Naive thymus-derived CD8-positive, alpha-beta T cell (primary cell): ENCODE measurements at regions not wholly inside any gene's neighbourhood (a gene's known extent, or its start where the extent isn't known, plus 50 kb on each side); places are given as distances from the start of the nearest gene placed in this dataset.

Experiments
- ATAC-seq, 2 donors: fragments of 150-1000 bp; cut with Tn5 transposase in 1 of 2; sonication (Bioruptor Pico), chemical (Tn5 transposase) in 1 of 2; 1 replicate in 1 of 2; 2 replicates in 1 of 2; pipeline ENCODE4 v1.10.0; 2021; ENCODE audit warnings: mild to moderate bottlenecking in 2 of 2, moderate library complexity in 2 of 2
- POLR2A ChIA-PET: fragments of 350-600 bp; sonication (Branson Sonifier 250); formaldehyde crosslinking; loops from one replicate; lab custom pipeline; 2021; ENCODE audit warnings: antibody characterized with exemption; lab: Charles Lee
- DNase-seq, 10 donors: peaks; one replicate each; pipeline versions ENCODE4 v3.0.0 to v3.0.0-alpha.2; 2020 to 2022
- H3K27ac Mint-ChIP-seq, 10 donors: one replicate each; pipeline ENCODE4 v1.8.0; 2020 to 2022; ENCODE audit warnings: mild to moderate bottlenecking in 10 of 10, mixed read lengths in 10 of 10, moderate library complexity in 4 of 10, inconsistent platforms in 1 of 10
- H3K27me3 Mint-ChIP-seq, 5 donors: one replicate each; pipeline ENCODE4 v1.8.0; 2021 to 2022; ENCODE audit warnings: mixed read lengths in 5 of 5
- H3K36me3 Mint-ChIP-seq, 3 donors: one replicate each; pipeline ENCODE4 v1.8.0; 2020 to 2022; ENCODE audit warnings: mixed read lengths in 3 of 3, mild to moderate bottlenecking in 2 of 3, inconsistent platforms in 1 of 3
- H3K4me1 Mint-ChIP-seq, 4 donors: one replicate each; pipeline ENCODE4 v1.8.0; 2021 to 2022; ENCODE audit warnings: mixed read lengths in 4 of 4
- H3K4me3 Mint-ChIP-seq, 10 donors: one replicate each; pipeline ENCODE4 v1.8.0; 2020 to 2022; ENCODE audit warnings: mild to moderate bottlenecking in 10 of 10, mixed read lengths in 10 of 10, moderate library complexity in 6 of 10, inconsistent platforms in 1 of 10
- H3K9me3 Mint-ChIP-seq, 9 donors: one replicate each; pipeline ENCODE4 v1.8.0; 2020 to 2022; ENCODE audit warnings: mixed read lengths in 9 of 9, mild to moderate bottlenecking in 3 of 9, inconsistent platforms in 1 of 9, moderate library complexity in 1 of 9

DNA sequence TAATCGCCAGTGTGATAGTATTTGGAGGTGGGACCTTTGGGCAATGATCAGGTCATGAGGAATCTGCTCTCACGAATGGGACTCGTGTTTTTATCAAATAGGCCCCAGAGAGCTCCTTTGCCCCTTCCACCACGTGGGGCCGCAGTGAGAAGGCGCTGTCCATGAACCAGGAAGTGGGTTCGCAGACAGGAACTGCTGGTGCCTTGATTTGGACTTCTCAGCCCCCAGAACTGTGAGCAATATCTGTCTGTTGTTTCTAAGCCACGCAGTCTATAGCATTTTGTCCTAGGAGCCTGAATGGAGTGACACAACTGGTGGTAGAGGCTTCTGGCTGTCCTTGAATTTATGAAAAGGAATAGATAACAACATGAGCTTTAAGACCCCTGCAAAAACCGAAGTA lies 111.2 kb upstream of the HDAC4 start:
- Mint-ChIP-seq H3K36me3 (no peaks in the 10 kb centered on the region), H3K27me3 (peaks cover 0 to 2% (median 0%) of the 10 kb centered on the region in 5 donors), H3K4me3 (no peak overlapping the region), H3K4me1 (peaks cover 0 to 2% (median 0%) of the 10 kb centered on the region in 4 donors), H3K9me3 (peaks cover 0 to 9% (median 0%) of the 10 kb centered on the region in 9 donors), H3K27ac (no peak overlapping the region)
- no peak for ATAC-seq
- peak in 1 of 10 donors; percentile 45 for DNase-seq
- POLR2A ChIA-PET: no interaction called here

DNA sequence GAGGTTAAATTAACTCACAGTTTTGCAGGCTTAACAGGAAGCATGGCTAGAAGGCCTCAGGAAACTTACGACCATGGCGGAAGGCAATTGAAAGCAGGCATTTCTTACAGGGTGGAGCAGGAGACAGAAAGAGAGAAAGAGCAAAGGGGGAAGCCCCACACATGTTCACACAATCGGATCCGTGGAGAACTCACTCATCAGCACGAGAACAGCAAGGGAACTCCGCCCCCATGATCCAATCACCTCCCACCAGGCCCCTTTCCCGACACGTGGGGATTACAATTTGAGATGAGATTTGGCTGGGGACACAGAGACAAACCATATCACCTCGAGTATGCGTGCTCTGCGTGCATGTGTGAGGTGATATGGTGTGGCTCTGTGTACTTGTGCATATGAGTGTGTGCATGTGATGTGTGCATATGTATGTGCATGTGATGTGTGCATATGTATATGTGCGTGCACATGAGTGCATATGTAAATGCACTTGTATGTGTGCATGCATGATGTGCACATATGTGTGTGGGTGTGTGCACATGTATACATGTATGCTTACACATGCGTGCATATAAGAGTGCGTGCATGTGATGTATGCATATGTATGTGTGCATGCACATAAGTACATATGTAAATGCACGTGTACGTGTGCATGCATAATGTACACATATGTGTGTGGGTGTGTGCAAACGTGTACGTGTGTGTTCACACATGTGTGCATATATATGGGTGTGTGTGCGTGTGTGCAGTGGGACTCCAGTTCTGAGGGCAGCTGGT lies 108.7 kb upstream of the HDAC4 start:
- Mint-ChIP-seq H3K27ac (peak overlapping the region in 1 of 10 donors; percentile 51), H3K4me3 (no peak overlapping the region), H3K27me3 (peaks cover 0 to 2% (median 0%) of the 10 kb centered on the region in 5 donors), H3K9me3 (peaks cover 0 to 9% (median 0%) of the 10 kb centered on the region in 9 donors), H3K4me1 (peaks cover 0 to 4% (median 0%) of the 10 kb centered on the region in 4 donors), H3K36me3 (no peaks in the 10 kb centered on the region)
- POLR2A ChIA-PET: no interaction called here
- DNase-seq: peak in 1 of 10 donors; percentile 19
- no peak for ATAC-seq

DNA sequence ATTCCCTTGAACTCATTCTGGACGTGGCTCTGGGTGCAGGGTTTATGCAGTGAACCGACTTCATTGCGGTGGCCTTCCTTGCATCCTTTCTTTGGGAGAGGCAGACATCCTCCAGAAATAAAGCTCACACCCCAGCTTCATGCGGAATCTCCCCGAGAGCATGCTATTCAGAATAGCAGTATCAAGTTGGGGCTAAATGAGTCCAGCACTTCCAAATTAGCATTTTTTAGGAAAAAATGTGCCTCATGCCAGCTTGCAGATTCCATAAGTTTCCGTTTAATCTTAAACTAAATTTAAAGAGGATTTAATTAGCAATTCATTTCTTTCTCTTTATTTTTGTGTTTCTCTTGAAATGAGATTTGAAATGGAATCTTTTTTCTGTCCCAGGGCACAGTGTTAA lies 107.4 kb upstream of the HDAC4 start:
- DNase-seq (no peak), ATAC-seq (no peak)
- Mint-ChIP-seq H3K9me3 (peaks cover 0 to 9% (median 0%) of the 10 kb centered on the region in 9 donors), H3K4me3 (no peak overlapping the region), H3K36me3 (no peaks in the 10 kb centered on the region), H3K4me1 (peaks cover 0 to 4% (median 0%) of the 10 kb centered on the region in 4 donors), H3K27ac (peak overlapping the region in 1 of 10 donors; percentile 34), H3K27me3 (peaks cover 0 to 2% (median 0%) of the 10 kb centered on the region in 5 donors)
- POLR2A ChIA-PET: no interaction called here

DNA sequence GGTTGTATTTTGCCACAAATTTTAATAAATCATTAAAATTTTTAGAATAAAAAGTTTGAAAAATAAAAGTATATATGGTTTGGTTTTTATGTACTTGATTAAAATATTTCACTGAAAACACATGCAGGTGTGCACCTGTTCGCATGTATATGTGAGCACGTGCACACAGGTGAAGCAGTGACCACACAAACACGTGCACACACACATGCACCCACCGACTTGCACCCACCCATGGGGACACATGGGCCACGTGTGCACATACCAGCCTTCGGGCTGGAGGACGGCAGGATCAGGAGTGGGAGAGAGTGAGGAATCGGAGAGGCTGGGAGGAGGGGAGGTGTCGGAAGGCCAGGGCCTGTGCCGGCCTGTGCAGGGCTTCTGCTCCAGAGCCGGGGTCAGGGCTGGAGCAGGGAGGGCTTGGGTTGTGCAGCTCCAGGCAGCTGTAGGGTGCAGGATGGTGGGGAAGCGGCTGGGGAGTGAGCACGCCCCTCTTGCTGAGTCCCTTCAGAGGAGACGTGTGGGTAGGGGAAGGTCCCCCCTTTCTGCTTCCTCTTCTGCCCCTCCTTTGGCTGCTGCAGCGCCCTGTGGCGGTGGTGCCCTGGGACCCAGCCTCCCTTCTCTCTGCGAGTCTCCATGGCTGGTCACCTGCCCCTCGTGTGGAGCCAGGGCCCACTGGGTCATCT lies 106.9 kb upstream of the HDAC4 start:
- H3K4me1 Mint-ChIP-seq: peaks cover 0 to 4% (median 0%) of the 10 kb centered on the region in 4 donors
- peak in 1 of 10 donors; percentile 44 for DNase-seq
- POLR2A ChIA-PET: no interaction called here
- no peak for ATAC-seq
- H3K27ac Mint-ChIP-seq: no peak overlapping the region
- peaks cover 0 to 2% (median 0%) of the 10 kb centered on the region in 5 donors for H3K27me3 Mint-ChIP-seq
- H3K4me3 Mint-ChIP-seq: no peak overlapping the region
- peaks cover 0 to 8% (median 0%) of the 10 kb centered on the region in 9 donors for H3K9me3 Mint-ChIP-seq
- H3K36me3 Mint-ChIP-seq: no peaks in the 10 kb centered on the region

DNA sequence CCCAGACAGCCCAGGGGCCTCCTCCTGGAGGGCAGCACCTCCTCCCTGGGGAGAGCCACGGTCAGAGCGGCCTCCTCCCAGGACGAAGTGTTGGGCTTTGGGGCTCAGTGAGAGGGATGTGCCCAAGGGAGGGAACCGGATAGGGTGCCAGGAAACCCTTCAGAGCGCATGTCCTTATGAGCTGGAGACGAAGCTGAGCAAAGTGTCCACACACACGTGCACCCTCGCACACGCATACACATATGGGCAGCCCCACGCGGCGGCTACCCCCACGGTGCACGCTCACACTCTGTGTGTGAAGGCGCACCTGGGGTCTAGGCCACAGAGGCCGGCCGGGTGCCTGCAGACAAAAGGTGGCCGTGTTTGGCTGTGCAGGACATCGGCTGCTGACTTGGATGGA lies 106.1 kb upstream of the HDAC4 start:
- no peak for ATAC-seq
- Mint-ChIP-seq H3K27ac (no peak overlapping the region), H3K4me3 (no peak overlapping the region), H3K27me3 (peaks cover 0 to 2% (median 0%) of the 10 kb centered on the region in 5 donors), H3K36me3 (no peaks in the 10 kb centered on the region), H3K4me1 (peaks cover 0 to 4% (median 0%) of the 10 kb centered on the region in 4 donors), H3K9me3 (peaks cover 0 to 4% (median 0%) of the 10 kb centered on the region in 9 donors)
- POLR2A ChIA-PET: no interaction called here
- DNase-seq: peak in 1 of 10 donors; percentile 32

DNA sequence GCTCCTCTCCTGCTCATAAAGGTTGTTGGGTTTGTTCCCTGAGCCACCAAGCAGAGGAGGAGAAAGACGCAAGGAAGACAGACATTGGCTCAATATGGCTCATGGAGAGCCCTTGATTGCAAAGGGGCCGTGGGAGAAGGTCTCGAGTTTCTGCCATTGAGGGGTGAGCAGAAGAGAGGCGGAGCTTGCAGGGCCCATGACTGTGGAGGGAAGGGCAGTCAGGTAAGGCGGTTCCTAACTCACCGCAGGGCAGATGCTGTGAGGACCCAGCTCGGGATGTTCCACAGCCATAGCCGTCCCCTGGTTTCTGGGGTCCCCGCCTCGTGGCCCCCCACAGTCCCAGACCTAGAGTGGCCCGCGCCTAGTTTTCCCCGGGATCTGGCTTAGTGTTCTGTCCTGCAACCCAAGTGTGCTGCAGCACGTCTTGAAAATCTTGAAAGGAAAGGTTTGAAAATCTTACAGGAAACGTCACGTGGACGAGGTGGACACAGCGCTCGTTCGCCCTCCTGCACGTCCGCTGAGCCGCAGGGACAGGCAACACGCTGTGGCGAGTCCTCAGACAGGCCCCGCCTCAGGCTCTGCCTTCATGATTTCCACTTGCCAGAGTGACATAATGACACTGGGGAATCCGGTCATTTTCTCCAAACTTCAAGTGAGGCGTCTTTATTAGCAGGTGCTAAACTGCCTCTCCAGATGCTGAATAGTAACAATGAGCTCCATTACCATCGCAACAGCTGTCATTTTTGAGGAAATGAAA lies 105.5 kb upstream of the HDAC4 start:
- POLR2A ChIA-PET: no interaction called here
- no peak overlapping the region for H3K4me3 Mint-ChIP-seq
- DNase-seq (peak in 1 of 10 donors; percentile 54), ATAC-seq (no peak)
- no peaks in the 10 kb centered on the region for H3K9me3 Mint-ChIP-seq
- peaks cover 0 to 2% (median 0%) of the 10 kb centered on the region in 5 donors for H3K27me3 Mint-ChIP-seq
- peak overlapping the region in 1 of 10 donors; percentile 58 for H3K27ac Mint-ChIP-seq
- peaks cover 0 to 4% (median 0%) of the 10 kb centered on the region in 4 donors for H3K4me1 Mint-ChIP-seq
- H3K36me3 Mint-ChIP-seq: no peaks in the 10 kb centered on the region

DNA sequence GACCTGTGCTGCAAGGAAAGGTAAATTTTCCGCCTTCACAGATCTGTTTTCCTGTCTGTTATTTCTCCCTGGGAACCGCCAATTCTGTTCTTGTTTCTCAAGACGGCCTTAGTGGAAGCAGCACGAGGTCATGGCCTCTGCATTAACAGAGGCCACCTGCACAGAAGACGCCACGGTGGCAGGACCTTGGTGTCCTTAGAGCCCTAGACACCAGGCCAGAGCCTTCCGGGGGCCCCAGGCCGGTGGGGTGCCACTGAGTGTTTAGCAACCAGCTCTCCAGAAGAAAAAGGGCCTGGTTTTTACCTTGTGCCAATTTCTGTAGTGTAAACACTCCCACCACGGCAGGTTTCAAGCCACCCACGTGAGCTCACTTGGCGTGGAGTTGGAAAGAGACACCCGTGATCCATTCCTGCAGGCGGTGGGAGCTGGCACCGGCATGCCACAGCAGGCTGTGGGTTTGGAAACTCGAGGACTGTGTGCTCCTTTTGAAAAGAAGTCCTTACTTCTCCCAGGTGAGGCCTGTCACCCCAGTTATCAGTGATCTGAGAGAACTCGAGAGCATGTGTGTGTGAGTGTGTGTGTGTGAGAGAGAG lies 103.9 kb upstream of the HDAC4 start:
- Mint-ChIP-seq H3K4me1 (peaks cover 0 to 4% (median 0%) of the 10 kb centered on the region in 4 donors), H3K36me3 (no peaks in the 10 kb centered on the region), H3K27ac (no peak overlapping the region), H3K27me3 (peaks cover 0 to 2% (median 0%) of the 10 kb centered on the region in 5 donors), H3K9me3 (no peaks in the 10 kb centered on the region), H3K4me3 (no peak overlapping the region)
- peak in 1 of 10 donors; percentile 43 for DNase-seq
- POLR2A ChIA-PET: no interaction called here
- no peak for ATAC-seq

DNA sequence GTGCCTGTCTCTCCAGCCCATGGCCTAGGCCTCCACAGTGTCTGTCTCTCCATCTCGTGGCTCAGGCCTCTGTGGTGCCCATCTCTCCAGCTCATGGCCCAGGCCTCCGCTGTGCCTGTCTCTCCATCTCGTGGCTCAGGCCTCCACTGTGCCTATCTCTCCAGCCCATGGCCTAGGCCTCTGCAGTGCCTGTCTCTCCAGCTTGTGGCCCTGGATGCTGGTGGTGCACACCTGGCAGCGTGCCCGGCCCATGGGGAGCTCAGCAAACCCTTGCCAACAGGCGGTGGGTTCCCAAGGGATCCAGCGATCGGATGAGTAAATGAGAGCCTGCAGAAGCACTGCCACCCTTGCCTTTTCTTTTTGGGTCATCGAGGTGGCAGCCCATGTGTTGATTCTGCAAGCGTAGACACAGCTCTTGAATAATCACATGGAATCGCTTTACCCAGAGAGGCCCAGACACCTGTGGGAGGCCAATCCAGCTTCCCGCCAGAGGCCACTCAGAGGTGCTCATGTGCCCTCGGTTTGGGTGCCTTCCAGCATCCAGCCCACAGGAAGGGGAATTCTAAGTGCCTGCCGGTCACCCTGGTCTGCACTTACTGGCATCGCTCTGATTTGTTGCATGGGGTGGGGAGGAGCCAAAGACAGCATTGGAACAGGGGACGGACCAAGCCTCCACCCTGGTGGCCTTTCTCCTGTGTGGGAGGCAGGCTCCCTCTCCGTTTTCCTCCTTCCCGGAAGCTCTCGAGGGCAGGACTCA lies 101.8 kb upstream of the HDAC4 start:
- ATAC-seq (no peak), DNase-seq (peak in 1 of 10 donors; percentile 59)
- H3K4me3 Mint-ChIP-seq: no peak overlapping the region
- no peak overlapping the region for H3K27ac Mint-ChIP-seq
- POLR2A ChIA-PET: no interaction called here
- peaks cover 0 to 2% (median 0%) of the 10 kb centered on the region in 5 donors for H3K27me3 Mint-ChIP-seq
- peaks cover 0 to 3% (median 0%) of the 10 kb centered on the region in 4 donors for H3K4me1 Mint-ChIP-seq
- no peaks in the 10 kb centered on the region for H3K36me3 Mint-ChIP-seq
- H3K9me3 Mint-ChIP-seq: no peaks in the 10 kb centered on the region

DNA sequence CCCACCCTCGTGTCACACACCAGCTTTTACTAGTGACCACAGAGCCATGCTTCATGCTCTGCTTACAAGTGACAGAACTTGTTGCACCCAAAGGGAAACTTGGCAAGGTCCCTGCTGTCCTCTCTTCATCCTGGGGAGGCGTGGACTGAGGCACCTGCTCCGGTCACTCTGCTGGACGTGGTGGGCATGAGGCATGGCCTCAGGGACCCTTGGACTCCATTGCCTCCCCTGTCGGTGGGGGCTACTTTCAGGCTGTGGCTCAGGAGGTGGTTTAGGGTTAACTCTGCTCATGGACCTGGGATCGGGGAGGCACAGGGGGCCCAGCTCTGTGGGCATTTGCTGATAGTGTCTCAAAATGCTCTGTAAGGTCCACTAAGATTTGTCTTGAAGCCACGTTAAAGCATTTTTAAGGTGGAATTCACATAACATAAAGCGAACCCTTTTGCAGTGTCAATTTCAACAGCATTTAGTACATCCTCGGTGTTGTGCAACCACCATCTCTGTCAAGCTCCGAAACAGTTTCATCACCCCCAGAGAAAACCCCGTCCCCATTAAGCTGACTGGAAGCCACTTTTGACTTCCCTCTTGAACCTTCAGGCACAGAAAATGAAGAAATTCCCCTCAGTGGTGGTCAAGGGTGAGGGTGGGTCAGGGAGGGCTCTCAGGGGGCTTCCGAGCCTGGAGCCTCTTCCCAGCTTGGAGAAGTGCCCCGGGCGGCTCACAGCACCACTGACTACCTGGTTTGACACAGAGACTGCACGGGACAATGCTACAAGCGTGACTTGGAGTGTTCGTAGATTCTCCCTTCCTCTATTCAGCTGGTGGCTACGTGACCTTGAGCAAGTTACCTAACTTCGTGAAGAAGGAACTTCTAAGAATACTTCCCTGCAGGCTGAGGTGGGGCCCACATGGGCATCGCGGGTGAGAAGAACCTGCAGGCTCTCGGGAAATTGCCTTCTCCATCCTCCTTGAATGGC lies 100.0 kb upstream of the HDAC4 start:
- no peak overlapping the region for H3K4me3 Mint-ChIP-seq
- no peaks in the 10 kb centered on the region for H3K36me3 Mint-ChIP-seq
- peaks cover 0 to 7% (median 2%) of the 10 kb centered on the region in 5 donors for H3K27me3 Mint-ChIP-seq
- no peak overlapping the region for H3K27ac Mint-ChIP-seq
- peaks cover 0 to 2% (median 0%) of the 10 kb centered on the region in 4 donors for H3K4me1 Mint-ChIP-seq
- no peaks in the 10 kb centered on the region for H3K9me3 Mint-ChIP-seq
- DNase-seq (peak in 1 of 10 donors; percentile 27), ATAC-seq (no peak)
- POLR2A ChIA-PET: no interaction called here

DNA sequence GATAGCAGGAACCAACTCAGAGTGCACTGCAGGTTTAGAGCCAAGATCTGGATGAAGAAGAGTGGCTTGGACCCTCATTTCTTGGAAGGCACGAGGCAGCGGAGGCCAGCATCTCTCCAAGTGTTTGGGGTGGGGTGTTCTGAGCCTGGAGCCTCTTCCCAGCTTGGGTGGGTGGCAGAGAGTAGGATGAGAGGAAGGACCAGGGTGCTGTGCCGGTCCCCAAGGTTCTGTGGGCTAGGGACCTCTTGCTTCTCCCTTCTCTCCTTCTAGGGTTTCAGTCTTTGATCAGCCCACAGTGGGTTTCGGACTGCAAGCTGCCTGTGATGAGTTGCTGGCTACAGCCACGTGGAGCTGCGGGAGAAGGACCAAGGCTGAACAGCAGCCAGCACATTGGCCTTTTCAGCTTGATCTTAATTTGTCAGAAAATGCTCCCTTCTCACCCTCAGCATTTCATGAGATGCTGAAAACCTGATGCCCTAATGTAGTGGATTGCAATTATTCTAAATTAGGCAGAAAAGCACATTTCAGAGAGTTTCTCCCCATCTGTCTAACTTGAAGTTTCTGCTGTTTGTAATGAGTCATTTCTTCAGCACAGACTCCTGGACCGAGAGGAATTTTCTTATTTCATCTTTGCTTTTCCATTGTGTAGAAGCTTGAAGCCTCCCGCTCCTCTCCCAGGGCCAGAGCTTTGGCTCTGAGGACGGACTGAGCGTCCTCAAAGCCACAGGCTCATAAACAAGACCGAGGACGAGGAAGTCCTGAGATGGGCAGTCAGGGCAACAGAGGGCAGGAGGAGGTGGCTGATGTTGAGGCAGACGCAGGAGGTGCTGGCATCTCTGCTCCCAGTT lies 99.1 kb upstream of the HDAC4 start:
- Mint-ChIP-seq H3K27ac (no peak overlapping the region), H3K36me3 (no peaks in the 10 kb centered on the region), H3K27me3 (peaks cover 0 to 9% (median 3%) of the 10 kb centered on the region in 5 donors), H3K9me3 (no peaks in the 10 kb centered on the region), H3K4me1 (peaks cover 0 to 1% (median 0%) of the 10 kb centered on the region in 4 donors), H3K4me3 (no peak overlapping the region)
- POLR2A ChIA-PET: no interaction called here
- DNase-seq (no peak), ATAC-seq (no peak)
